SK-N-SH treated with all-trans-retinoic acid at 6 μM for 48 hours (cell line): ENCODE measurements at regions not wholly inside any gene's neighbourhood (a gene's known extent, or its start where the extent isn't known, plus 50 kb on each side); places are given as distances from the start of the nearest gene placed in this dataset.

Experiments used
- CSRNP3 ChIP-seq: fragments of 250-450 bp; sonication (Bioruptor Pico); IDR thresholded peaks from 2 replicates; pipeline ENCODE4 v1.5.1; 2021; ENCODE audit warnings: mild to moderate bottlenecking, moderate library complexity
- PATZ1 ChIP-seq: fragments of 250-450 bp; sonication (Bioruptor Pico); IDR thresholded peaks from 2 replicates; pipeline ENCODE4 v1.8.0; 2020; ENCODE audit warnings: mild to moderate bottlenecking, moderate library complexity, borderline replicate concordance
- PPARA ChIP-seq: fragments of 250-450 bp; sonication (Bioruptor Pico); IDR thresholded peaks from 2 replicates; pipeline ENCODE4 v1.5.0; 2020; ENCODE audit warnings: mild to moderate bottlenecking, borderline replicate concordance
- SNAI2 ChIP-seq: fragments of 250-450 bp; sonication (Bioruptor Pico); IDR thresholded peaks from 2 replicates; pipeline ENCODE4 v1.5.0; 2020; ENCODE audit warnings: mild to moderate bottlenecking, moderate library complexity
- TCF4 ChIP-seq: fragments of 250-450 bp; sonication (Bioruptor Pico); IDR thresholded peaks from 2 replicates; pipeline ENCODE4 v1.8.0; 2021; ENCODE audit warnings: mild to moderate bottlenecking, moderate library complexity, borderline replicate concordance
- TOX ChIP-seq: fragments of 250-450 bp; sonication (Bioruptor Pico); IDR thresholded peaks from 2 replicates; pipeline ENCODE4 v1.8.0; 2021; ENCODE audit warnings: mild to moderate bottlenecking, moderate library complexity, borderline replicate concordance
- TSHZ2 ChIP-seq: fragments of 250-450 bp; sonication (Bioruptor Pico); IDR thresholded peaks from 2 replicates; pipeline ENCODE4 v1.5.0; 2020; ENCODE audit warnings: mild to moderate bottlenecking, moderate library complexity
- ZFP30 ChIP-seq: fragments of 450-650 bp; formaldehyde crosslinking; IDR thresholded peaks from 2 replicates; pipeline ENCODE4 v1.5.0; 2022; ENCODE audit warnings: mild to moderate bottlenecking, moderate library complexity
- ZNF70 ChIP-seq: fragments of 450-650 bp; formaldehyde crosslinking; IDR thresholded peaks from 2 replicates; pipeline ENCODE4 v1.5.0; 2020; ENCODE audit warnings: mild to moderate bottlenecking, moderate library complexity
- ZNF8 ChIP-seq: fragments of 450-650 bp; formaldehyde crosslinking; IDR thresholded peaks from 2 replicates; pipeline ENCODE4 v1.5.0; 2020; ENCODE audit warnings: mild to moderate bottlenecking, moderate library complexity

- no peak for TF ChIP-seq ZFP30
- TF ChIP-seq ZNF8 (CRISPR knock-in tag) = no peak
- TF ChIP-seq PPARA = no peak
- no peak for TF ChIP-seq TOX (CRISPR knock-in tag)
- TF ChIP-seq TCF4 (CRISPR knock-in tag) = no peak
- TF ChIP-seq TSHZ2 (CRISPR knock-in tag) = no peak
- TF ChIP-seq ZNF70 (CRISPR knock-in tag) = no peak
- no peak for TF ChIP-seq SNAI2
- TF ChIP-seq CSRNP3 (CRISPR knock-in tag) = no peak
- no peak for TF ChIP-seq PATZ1 (CRISPR knock-in tag)
These were observed 104.6 kb upstream of the ANO3 start for GRCh38 chr11:26227301-26227746.
